Activated CD4-positive, CD25-positive, alpha-beta regulatory T cell treated with anti-CD3 and anti-CD28 coated beads, Interleukin-2, amount 50 U/mL, for 24 hours (primary cell): ENCODE measurements at regions not wholly inside any gene's neighbourhood (a gene's known extent, or its start where the extent isn't known, plus 50 kb on each side); places are given as distances from the start of the nearest gene placed in this dataset.
"Not testable (repeated sequence)": the region's sequence is repeated elsewhere in the genome, so short reads cannot be mapped to it uniquely, and the experiment has no call there.

Source experiments
- ATAC-seq, 2 donors: fragments of 150-1000 bp; cut with Tn5 transposase; one replicate each; pipeline ENCODE4 v1.10.0; 2021; ENCODE audit warnings: mild to moderate bottlenecking in 1 of 2, moderate library complexity in 1 of 2

DNA sequence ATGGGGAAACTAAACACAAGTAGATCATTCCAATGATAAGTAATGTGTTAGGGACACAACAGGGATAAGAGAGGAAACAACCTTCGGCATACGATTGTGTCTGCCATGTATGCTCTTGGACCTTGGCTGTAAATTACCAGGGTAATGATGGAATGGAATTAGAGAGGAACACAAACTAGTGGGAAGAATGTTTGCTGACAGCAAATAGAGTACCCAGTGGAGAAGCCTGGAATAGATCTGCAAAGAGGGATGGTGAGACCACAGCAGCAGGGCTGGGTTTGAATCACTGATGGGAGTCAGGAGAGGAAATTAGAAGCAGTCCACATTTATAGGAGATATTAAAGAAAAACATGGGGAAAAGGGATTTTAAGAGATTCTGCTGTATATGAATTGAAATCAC is 172.8 kb downstream of the LRIG3 start:
- ATAC-seq = no peak

- ATAC-seq = no peak
Measured at GRCh38 chr12:58750484-58750883, 169.8 kb downstream of the LRIG3 start.

DNA sequence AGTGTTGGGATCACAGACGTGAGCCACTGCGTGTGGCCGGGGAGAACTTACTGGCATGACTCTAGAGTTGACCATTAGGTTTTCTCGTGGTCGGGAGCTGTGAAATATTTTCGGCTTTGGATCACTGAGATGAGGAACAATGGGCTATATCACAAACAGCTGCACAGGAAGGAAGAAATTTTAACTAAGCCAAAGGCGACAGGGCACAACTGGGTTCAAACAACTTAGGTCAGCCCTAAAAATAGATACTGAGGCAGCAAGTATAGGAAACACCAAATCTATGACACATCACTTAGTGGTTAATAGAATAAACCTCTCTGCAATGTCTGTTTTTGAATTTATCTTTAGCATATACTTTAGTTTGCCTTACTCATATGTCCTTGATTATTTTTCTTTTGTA is 162.9 kb downstream of the LRIG3 start:
- no peak for ATAC-seq

DNA sequence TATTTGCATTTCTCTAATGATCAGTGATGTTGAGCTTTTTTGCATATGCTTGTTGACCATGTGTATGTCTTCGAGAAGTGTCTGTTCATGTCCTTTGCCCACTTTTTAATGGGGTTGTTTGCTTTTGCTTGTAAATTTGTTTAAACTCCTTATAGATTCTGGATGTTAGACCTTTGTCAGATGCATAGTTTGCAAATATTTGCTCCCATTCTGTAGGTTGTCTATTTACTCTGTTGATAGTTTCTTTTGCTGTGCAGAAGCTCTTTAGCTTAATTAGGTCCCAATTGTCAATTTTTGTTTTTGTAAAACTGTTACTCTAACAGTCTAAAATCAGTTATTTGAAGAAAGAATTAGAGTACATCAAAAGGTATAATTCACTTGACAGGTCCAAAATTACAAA is 160.6 kb downstream of the LRIG3 start:
- ATAC-seq = not testable (repeated sequence)

GRCh38 chr12:58761308-58761707 is 159.0 kb downstream of the LRIG3 start:
- no peak for ATAC-seq

GRCh38 chr12:58764100-58764953 is 156.0 kb downstream of the LRIG3 start:
- no peak for ATAC-seq

DNA sequence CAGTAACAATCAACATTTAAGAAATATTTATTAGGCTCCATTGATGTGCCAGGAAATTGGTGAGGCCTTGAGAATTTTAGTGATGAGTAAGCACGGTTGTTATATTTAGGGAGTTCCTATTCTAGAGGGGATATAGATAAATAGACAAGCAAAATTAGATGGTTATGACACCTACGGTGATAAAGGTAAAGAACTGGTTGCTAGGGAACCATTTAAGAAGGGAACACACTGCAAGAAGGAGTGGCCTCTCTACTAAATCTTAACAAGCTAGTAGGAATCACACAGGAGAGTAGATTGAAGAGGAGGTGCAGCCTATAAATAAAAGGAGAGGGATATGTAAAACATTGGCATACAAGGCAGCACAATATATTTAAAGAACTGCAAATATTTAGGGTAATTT is 155.2 kb downstream of the LRIG3 start:
- ATAC-seq = no peak

GRCh38 chr12:58765653-58766512 is 154.4 kb downstream of the LRIG3 start:
- ATAC-seq = no peak

GRCh38 chr12:58766513-58766870 is 153.8 kb downstream of the LRIG3 start:
- no peak for ATAC-seq

DNA sequence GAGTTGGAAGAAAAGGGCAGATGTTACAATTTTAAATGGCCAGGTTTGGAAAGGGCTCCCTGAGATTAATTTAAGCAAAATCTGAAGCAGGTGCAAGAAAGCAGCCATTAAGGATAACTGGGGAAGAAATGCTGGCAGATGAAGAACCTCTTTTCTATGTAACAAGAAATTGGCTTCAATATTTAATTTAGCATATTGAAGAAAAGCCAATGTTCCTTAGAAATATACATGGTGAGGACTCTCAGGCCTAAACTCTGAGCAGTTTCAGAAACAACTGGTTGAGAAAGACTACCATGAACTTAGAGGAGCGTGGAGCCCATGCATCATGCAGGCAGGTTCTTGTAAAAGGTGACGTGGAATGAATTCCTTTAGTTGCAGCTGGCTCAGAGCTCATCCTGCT is 152.8 kb downstream of the LRIG3 start:
- no peak for ATAC-seq

GRCh38 chr12:58773986-58774385 is 146.3 kb downstream of the LRIG3 start:
- no peak for ATAC-seq

DNA sequence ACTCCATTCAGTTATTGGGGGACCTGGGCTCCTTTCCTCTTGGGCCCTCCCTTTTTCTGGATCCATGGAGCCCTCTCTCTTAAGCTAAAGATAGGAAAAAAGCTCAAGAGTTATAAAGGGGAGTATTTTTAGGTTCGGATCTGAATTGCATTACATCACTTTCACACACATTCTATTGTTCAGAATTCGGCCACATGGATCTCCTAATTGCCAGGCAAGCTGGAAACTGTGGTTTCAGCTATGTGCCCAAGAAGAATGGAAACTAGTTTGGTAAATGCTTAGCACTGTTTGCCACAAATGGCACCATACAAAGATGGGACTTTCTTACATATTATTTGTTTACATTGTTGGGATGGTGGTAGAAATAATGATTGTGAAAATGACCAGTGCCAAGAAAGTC is 145.6 kb downstream of the LRIG3 start:
- ATAC-seq = no peak

DNA sequence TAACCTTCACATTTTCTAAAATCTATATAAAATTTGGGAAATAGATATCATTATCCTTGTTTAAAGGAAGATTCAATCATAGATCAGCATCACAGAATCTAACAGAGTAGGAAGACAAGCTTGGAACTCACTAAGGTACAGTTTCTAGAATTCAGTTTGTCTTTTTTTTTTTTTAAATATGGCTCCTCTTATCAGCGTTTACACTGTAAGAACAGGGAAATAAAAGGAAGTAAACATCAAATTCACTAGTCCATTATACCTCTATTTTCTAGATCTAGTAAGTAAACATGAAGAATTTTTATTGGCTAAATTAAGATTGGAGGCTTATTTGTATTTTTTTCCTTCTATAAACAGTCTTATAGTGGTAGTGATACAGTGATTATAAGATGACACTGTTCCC is 144.9 kb downstream of the LRIG3 start:
- ATAC-seq = no peak

- ATAC-seq = no peak
Measured at GRCh38 chr12:58776144-58776543, 144.2 kb downstream of the LRIG3 start.

GRCh38 chr12:58777815-58778214 is 142.5 kb downstream of the LRIG3 start:
- no peak for ATAC-seq

DNA sequence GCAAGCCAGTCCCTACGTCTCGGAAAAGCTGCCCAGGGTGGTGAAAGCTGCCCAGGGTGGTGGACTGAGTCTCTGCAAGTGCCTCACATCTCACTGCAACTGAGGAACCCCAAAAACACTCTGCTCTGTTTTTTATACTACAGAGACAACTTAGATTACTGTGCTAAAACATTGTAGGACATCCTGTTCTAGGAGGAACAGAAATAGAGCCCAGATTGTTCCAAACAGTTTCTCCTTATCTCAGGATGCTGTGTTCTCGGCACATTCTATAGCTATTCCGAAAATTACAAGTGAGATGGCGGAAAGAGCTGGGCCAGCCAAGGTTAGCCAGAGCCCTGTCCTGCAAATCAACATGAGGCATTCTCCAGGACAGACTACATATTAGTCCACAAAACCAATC is 138.7 kb downstream of the LRIG3 start:
- no peak for ATAC-seq

GRCh38 chr12:58787021-58787760 is 133.1 kb downstream of the LRIG3 start:
- ATAC-seq = no peak

DNA sequence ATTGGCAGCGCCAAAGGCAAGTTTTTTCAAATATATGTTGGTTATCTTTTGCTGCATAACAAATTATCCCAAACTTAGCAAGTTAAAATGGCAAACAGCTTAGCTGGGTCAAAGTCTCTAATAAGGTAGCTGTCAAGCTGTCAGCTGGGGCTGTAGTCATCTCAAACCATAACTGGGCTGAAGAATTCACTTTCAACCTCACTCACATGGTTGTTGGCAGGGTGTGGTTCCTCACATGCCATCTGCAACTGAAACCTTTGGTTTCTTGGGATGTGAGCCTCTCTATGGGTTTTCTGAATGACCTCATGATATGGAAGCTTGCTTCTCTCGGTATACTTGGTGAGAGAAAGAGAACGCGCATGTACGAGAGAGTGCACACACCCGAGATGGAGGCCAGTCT is 125.4 kb downstream of the LRIG3 start:
- ATAC-seq = no peak

DNA sequence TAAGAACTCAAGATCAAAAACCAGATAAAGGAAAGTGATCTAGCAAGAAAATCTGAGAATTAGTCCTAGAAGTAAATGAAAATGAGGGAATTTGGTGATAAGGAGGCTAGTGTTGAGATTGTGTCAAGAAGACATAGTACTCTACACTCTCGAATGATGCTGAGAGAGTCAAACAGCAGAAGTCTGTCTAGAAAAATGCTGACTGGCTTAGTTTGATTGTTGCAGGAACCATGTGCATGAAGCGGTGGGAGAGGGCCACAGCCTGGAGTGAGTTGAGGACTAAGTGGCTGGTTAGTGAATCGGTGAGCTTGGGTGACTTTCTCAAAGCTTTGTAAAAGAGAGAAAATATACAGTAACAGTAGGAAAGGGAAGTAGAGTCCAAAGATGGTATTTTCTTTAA is 124.5 kb downstream of the LRIG3 start:
- no peak for ATAC-seq

DNA sequence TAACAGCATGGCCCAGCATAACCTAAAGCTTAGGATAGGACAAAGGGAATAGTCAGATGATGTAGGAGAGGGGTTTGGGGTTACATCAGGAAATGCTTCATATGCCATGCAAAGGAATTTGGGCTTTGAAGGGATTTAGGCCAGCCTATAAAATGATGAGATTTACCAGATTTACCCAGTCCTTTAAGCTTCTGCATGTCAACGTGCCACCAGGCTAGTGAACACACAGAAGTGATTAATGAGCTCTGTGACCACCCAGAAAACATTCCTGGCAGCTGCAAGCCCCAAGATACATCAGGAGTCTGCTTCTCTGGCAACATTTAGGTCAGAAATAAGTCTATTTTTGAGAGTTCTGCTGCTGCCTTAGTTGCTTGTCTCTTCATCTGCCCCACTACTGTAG is 118.3 kb downstream of the LRIG3 start:
- no peak for ATAC-seq

DNA sequence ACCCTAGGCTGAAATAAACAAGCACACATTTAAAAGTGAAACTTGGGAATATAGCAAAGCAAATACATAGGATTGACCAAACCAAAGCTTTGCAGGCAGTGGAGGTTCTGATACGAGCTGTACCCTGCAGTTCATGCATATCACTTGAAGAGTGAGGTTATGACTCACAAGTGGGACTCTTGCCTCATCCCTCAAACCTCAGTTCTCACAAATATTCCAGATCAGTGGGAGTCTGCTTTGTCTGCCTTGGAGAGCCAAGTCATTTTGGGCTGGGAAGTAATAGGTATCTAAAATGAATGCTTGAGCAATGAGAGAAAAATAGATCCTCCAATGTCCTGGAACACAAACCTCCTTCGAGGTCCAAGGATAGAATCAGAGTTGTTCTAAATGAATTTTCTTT is 116.4 kb downstream of the LRIG3 start:
- ATAC-seq = no peak

DNA sequence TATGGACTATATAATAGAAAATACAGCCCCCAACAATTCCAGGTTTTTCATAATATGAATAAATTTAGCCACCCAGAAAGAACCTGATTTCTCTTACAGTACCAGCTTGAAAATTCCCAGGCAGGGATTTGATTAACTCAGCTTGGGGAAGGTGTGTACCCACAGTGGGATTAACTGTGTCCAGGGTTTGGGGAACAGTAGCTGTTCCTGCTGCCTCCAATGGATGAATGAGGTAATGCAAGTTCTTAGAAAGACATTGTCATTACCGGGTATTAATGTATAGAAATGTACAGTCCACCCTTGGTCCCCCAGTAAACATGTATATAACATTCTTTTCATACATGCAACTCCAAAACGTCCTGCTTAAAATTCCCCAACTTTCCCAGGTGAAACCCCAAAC is 115.6 kb downstream of the LRIG3 start:
- no peak for ATAC-seq

DNA sequence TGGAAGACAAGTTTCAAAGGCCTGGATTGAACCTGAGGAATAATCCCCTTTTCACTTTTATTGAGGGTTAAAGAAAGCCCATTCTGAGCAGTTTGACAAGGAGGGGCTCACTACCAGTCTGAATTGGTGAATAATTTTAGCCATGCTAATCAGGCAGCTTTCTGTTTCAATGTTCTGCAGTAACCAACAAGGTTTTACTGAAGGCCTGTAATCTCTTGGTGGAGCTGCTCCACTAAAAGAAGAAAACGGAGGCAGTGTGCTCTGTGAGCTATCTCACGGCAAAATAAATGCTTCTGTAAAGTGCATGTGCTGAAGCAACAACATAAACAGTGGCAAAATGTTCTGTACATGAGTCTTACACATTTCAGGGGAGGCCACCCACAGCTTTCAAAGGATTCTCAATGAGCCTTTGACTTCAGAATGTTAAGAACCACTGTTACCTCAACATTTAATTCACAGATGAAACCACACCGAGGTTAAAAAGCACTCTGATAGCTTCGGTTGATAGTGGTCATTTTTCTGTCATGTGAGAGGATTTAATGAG is 111.2 kb downstream of the LRIG3 start:
- no peak for ATAC-seq
